GM21360 (cell line): ENCODE measurements at regions not wholly inside any gene's neighbourhood (a gene's known extent, or its start where the extent isn't known, plus 50 kb on each side); places are given as distances from the start of the nearest gene placed in this dataset.

Source experiments
- ATAC-seq: cut with Tn5 transposase; IDR thresholded peaks from one replicate; pipeline ENCODE4 v1.9.1; 2021; ENCODE audit warnings: mild to moderate bottlenecking, moderate library complexity; ENCODE audit not compliant: unreplicated experiment

DNA sequence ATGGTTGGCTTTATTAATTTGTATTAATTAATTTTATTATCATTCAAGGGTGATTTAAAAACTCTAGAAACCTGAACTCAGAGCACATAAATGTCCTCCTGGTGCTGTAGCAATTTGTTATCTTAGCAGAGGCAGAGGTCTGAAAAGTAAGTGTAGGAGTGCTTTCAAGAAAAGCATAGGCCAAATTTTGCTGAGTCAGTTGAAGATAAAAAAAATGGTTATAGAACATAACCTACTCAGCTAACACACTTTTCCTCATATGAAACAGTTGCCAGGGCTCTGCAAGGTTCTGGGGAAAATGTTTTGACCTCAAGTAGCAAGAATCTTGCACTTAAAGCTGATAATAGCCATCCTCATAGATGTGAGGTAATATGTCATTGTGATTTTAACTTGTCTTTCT lies 53.5 kb upstream of the CHODL start:
- ATAC-seq: no peak

GRCh38 chr21:18178509-18178908 lies 66.1 kb upstream of the CHODL start:
- no peak for ATAC-seq

- no peak for ATAC-seq
These were observed 70.3 kb upstream of the CHODL start for GRCh38 chr21:18174370-18174769.

DNA sequence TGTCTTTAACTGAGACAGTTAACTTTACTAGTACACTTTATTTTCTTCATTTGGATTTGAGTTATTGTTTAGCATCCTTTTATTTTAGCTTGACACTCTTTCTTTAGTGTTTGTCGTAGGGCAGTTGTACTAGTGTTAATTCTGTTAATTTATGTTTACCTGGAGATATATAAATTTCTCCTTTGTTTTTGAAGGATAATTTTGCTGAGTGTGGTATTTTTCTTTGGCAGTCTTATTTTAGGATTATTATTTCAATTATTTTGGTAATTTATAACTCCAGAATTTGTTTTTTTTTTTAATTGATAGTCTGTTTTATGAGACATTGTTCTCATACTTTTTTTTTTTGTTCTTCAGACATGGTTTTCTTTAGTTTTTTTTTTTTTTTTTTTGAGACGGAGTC lies 73.8 kb upstream of the CHODL start:
- ATAC-seq: no peak

DNA sequence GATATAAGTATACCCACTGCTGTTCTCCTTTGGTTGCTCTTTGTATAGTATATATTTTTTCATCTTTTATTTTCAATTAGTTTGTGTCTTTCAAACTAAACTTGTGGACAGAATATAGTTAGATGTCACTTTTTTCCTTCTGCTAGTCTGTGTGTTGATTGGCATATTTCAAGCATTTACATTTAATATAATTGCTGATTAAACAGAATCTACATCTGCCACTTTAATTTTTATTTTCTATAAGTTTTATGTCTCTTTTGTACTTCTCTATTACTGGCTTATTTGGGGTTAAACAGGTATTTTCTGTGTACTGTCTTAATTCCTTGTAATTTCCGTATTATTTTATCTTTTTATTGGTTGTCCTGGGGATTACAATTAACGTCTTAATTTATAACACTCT lies 74.4 kb upstream of the CHODL start:
- no peak for ATAC-seq

DNA sequence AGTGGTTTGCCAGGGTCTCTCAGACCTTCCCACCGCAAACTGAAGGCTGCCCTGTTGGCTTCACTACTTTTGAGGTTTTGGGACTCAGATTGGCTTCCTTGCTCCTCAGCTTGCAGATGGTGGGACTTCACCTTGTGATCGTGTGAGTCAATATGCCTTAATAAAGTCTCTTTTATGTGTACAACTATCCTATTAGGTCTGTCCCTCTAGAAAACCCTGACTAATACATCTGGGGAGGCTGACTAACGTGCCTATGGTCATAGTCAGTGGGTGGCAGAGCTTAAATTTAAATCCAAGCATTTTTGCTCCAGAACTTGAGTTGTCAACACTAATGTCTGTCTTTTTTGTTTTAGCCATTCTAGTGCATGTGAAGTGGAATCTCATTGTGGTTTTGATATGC lies 76.5 kb upstream of the CHODL start:
- ATAC-seq: no peak

DNA sequence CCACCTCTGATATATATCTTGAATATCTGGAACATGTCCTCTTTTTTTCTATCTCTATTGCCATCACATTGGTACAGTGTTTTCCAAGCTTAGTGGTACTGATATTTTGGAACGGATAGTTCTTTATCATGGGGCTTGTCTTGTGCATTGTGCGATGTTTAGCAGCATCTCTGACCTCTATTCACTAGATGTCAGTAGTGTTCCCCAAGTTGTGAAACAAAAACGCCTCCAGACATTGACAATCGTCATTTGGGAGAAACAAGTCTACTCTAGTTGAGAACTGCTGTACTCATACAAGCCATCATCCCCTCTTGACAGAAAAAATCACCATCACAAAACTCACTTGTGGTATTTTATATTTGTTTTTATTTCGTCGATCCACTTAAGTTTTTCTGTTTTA lies 79.7 kb upstream of the CHODL start:
- no peak for ATAC-seq

GRCh38 chr21:18164483-18164882 lies 80.2 kb upstream of the CHODL start:
- ATAC-seq: no peak

DNA sequence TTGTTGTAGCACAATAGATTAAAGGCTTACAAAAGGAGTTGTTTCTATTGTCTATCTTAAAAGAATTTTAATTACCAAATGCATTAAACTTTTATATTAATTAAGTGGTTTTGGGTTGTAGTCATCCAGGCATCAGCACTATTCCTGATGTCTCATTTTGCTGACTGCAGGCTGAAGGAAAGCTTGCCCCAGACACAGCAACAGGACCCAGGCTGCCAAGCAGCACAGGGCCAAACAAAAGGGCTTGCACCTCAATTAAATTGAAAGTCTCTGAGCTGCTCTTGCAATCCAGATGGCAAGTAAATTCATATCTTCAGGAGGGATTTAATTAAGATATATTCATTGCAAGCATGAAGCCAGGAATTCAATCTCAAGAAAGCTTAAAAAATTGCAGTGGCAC lies 80.7 kb upstream of the CHODL start:
- ATAC-seq: no peak

DNA sequence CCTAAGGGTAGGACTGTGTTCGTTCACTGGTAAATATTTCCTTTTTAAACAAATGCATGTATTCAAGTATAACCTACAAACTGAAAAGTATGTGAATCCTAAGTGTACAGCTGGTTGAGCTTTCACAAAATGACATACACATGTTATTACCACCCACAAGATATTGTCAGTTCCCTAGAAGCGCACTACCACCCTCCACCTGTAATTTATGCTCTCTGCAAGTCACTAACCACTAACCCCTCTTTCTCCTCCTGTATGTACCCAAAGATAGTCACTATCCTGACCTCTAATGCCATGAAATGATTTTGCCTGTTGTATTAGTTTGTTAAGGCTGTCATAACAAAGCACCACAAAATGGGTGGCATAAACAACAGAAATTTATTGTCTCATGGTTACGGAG lies 82.8 kb upstream of the CHODL start:
- no peak for ATAC-seq

GRCh38 chr21:18157406-18157805 lies 87.2 kb upstream of the CHODL start:
- no peak for ATAC-seq

DNA sequence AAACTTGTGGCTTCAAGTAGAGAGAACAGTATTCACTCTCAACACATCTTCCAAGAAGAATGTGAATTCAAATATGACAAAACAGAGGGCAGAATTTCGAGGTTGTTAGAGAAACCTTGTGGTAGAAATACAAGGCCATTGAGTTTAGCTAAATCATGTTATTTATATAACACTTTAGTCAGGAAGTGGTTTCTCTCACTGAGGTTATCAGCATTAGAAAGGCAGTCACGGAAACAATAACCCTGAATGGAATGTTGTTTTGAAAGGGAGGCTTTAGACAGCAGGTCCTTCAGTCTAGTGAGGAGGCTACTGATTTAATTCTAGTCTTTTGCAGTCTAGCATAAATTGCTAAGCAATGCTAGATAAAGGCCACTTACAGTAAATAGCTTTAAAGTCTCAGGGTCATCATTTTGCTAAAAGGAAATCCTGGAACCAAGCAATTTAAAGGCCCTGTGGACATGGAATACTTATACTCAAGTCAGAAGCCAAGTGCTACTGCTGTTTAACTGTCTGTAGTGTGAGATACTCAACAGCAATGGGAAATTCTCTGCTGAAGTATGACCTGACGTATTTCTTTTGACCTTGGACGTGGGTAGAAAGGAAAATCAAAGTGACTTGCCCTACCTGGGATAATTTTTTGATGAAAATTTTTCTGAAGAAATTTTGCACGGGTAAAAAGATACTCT lies 89.0 kb upstream of the CHODL start:
- ATAC-seq: no peak

GRCh38 chr21:18153063-18153462 lies 91.6 kb upstream of the CHODL start:
- no peak for ATAC-seq

- ATAC-seq: no peak
These were observed 92.3 kb upstream of the CHODL start for GRCh38 chr21:18152371-18152770.

DNA sequence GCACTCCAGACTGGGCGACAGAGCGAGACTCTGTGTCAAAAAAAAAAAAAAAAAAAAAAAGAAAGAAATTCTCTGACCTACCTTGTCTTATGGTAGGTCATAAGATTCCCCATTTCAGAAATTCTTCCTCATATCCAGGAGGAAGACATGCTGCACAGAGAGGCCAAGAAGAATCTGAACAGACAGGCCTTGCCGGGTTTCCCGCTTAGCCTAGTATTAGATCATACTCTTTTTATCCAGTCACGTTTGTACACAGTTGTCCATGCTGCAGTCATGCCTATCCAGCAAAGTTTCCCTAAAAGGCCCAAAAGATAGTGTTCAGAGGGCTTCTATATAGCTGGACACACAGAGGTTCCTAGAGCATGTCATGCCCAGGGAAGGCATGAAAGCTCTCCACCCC lies 93.6 kb upstream of the CHODL start:
- ATAC-seq: no peak

DNA sequence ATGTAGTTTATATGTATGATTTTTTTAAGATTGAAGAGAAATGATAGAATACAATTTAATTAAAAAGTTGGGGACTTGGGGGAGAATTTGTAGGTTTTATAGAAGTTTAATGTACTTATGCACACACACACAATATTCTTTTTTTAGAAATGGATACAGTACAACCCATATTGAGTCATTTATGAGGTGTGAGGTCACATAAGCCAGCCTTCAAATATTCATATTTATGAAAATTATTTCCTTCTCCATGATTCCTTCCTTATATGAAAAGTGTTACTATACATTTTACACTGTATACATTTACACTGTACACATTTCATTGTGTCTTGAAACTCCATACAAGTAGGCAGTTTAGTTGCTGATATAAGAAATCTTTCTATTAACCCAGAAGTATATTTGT lies 96.2 kb upstream of the CHODL start:
- no peak for ATAC-seq

DNA sequence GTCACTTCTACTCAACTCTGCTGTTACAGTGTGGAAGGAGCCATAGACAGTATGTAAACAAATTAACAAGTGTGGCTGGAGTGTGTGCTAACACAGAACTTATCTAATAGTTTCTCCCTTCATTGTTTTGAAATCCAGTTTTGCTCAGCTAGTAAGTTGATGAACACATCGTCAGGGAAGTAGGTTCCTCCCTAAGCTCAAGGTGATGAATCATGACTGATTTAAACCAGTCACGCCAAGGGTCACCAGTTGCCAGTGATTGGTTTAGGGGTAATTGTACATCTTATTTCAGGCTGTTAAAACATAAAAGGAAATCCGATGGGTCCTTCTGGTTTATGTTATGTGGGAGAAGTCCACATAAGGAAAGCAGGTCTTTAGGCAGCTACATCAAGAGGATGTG lies 97.0 kb upstream of the CHODL start:
- no peak for ATAC-seq

DNA sequence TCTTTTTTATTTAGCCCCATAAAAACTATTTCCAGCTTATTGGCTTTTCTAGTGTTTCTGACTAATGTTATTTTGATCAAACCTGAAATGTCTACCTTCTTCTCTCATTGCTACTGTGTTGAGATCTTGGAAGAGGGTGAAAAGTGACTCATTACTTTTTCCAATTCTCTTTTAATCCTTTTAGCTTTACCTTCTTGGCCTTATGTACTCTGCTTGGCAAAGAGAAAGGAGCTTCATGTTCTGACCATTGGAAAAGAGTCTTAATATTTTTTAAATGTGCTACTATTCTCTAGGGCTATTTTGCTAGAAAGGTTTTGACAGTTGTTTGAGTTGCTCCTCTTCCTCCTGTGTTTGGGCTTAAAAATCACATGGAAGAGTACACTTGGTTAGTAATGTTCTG lies 97.8 kb upstream of the CHODL start:
- ATAC-seq: no peak

DNA sequence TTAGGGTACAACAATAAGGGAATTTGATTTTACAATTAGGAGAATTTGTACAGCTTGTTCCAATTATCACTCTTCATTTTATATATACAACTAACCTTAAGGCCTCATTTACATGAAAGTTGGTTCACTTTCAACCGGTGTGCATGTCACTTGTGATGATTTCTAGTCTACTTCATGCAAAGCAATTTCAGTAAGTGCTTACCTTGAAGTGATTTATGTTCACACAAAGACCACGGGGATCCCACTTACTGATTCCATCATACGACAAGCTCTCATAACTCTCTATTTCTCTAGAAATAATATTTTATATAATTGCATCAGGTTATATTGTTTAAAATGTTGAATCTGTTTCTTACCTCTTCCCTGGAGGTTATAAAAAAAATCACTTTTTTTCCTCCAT lies 100.3 kb upstream of the CHODL start:
- ATAC-seq: no peak

GRCh38 chr21:18142655-18143054 lies 102.0 kb upstream of the CHODL start:
- no peak for ATAC-seq

DNA sequence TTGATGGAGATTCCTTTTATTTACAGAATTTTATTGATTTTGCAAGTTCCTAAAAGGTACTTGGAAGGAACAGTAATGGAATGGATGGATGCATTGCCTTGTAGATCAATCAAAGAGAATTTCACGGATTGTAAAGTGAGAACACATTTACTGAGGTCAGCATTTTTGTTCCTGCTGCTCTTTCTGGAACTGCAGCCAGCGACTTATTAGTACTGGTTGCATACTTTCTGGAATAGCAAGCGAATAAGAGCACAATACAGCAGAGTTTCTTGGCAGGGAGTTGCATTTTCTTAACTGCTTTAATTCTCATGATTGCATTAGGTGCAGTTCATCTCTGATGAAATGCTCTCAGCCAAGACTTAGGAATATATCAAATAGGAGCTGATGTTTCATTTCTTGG lies 106.1 kb upstream of the CHODL start:
- ATAC-seq: no peak

DNA sequence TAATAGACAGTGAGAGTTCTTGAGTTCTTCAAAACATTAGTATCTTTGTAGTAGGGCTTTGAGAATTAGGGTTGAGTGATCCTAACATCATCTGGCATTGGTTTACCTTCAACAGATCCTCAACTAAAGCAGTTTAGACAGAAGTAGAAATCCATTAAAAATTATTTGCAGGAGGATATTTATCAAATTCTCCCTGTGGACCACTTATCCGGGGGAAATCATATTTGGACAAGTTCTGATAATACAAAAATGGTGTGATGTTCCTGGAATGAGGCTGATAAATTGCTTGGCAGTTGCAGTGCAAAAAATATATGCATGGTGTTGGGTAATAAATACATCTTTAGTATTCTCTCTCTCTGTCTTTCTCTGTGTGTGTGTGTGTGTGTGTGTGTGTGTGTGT lies 115.1 kb upstream of the CHODL start:
- ATAC-seq: no peak

DNA sequence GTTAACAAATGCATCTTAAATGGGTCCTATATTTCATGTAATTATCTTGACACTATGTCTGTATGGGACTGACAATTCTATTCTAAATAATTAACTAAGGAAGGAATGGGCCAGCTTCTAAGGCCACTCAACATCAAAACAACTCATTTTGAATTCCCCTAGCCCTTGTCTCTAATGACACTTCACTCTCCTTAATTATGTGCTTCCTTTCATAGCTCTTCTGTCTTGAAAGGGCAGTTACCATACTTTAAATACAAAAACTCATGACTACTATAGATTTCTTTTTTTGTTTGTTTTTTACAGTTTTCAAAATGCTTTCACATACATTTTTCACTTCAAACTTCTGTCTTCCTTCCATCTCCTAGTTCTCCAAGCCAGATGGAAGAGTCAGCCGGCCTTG lies 126.1 kb upstream of the CHODL start:
- no peak for ATAC-seq

DNA sequence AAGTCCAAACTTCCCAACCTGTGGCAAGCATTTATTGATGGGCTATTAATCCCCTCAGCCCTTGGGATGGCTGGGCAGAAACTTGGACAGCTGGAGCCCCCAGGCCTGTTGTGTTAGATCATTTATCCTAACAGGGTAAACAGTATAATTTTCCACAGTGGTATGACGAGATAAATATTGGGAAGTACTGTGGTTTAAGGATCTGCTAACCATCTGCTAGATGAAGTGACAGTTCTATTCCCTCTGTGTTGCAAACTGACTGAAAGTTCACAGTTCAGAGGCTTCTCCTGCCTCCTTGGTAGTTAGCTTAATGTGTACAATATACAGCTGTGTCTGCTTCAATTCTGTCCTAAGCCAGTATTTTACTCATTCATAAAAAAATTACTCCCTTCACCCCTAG lies 127.5 kb upstream of the CHODL start:
- ATAC-seq: no peak
